HG02938 (cell line): ENCODE measurements at regions not wholly inside any gene's neighbourhood (a gene's known extent, or its start where the extent isn't known, plus 50 kb on each side); places are given as distances from the start of the nearest gene placed in this dataset.

Source experiments
- ATAC-seq: cut with Tn5 transposase; IDR thresholded peaks from one replicate; pipeline ENCODE4 v1.9.1; 2021; ENCODE audit warnings: mild to moderate bottlenecking, moderate library complexity; ENCODE audit not compliant: unreplicated experiment

- ATAC-seq: no peak
Observed at GRCh38 chr6:157755746-157756411, 67.2 kb upstream of the SNX9 start.

- no peak for ATAC-seq
Observed at GRCh38 chr6:157756708-157757429, 66.2 kb upstream of the SNX9 start.

GRCh38 chr6:157757430-157758403 lies 65.3 kb upstream of the SNX9 start:
- ATAC-seq: no peak

GRCh38 chr6:157758516-157759023 lies 64.5 kb upstream of the SNX9 start:
- no peak for ATAC-seq

- ATAC-seq: no peak
Observed at GRCh38 chr6:157759028-157759427, 64.0 kb upstream of the SNX9 start.

DNA sequence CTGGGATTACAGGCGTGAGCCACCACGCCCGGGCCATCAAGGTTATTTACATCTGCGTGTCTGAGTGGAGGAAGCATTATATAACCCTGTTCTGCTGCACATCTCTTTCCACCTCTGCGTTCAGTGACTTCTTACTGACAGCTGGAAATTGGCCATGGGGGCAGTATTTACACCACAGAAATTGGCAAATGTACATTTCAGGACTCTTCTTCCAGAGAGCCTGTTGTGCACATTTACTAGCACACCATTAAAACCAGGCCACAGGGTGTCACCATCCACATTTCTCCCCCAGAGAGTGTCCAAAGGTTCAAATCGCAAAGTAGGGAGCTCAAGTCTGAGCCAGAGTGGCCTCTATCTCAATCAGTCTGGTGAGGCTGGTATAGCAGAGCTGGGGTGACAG lies 62.9 kb upstream of the SNX9 start:
- no peak for ATAC-seq

DNA sequence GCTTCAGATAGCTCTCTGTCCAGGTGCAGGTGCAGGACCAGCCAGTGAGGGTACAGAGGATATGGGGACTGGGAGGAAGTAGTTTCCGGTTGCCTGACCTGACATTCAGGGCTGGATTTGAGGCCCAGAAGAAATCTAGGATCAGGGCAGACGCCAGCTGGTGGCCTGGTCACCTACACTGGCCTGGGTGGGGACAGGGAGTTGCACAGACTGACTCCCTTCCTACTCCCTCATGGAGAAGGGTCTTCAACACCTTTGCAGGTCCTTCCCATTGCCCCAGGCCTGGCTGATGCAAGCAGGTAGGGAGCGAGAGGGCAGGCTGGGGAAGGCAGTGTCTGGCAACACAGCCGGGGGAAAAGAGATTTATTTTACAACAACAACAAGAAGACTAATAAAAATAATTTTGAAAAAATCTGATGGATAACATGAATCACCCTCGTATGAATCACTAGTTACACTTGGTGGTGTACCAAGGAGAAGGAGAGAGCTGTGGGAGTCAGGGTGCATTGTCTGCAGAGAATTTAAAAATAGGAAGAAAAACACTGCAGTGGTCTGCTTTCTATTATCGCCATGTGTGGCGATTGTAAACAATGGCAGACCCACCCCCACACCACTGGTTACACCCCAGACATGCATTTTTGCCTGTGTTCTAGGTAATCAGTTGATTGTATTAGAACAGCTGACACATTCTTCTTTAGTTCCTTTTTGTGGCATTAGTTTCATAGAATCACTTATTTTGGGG lies 62.3 kb upstream of the SNX9 start:
- ATAC-seq: peak; percentile 12

- peak; percentile 43 for ATAC-seq
Observed at GRCh38 chr6:157761331-157761921, 61.6 kb upstream of the SNX9 start.

DNA sequence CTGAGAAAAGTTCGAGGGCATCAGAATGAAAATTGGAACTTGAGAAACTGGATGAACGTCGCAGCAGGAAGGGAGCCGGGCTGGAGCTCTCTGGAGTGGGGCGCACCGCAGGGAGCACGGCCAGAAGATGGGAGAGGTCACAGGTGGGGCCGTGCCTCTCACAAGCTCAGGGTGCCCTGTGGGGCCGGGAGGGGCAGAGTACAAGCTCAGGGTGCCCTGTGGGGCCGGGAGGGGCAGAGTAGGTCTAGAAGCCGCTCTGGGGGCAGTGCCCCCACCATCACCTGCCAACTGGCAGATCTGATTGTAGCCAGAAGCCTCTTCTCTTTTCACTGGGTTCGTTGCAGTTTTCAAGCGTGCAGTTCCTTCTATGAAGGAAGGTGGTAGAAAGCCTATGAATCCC lies 61.1 kb upstream of the SNX9 start:
- ATAC-seq: no peak

DNA sequence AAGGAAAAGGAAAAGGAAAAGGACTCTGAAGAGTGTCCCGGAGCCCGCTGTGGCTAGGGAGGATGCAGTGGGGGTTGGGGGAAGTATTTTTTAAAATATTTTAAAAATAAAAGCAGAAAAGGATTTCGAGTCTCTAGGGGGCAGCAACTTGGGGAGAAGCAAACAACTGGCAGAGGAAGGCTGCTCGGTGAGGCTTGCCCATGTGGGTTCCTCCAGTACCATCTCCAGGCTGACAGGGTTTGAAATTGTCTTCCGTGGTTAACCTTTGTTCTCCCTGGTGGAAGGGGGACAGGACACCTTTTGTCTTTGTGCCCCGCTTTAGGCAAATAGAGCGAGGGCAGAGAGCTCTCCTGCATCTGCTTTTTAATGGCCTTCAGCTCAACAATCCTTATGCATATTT lies 60.4 kb upstream of the SNX9 start:
- ATAC-seq: no peak

- ATAC-seq: no peak
Observed at GRCh38 chr6:157763129-157763903, 59.7 kb upstream of the SNX9 start.

DNA sequence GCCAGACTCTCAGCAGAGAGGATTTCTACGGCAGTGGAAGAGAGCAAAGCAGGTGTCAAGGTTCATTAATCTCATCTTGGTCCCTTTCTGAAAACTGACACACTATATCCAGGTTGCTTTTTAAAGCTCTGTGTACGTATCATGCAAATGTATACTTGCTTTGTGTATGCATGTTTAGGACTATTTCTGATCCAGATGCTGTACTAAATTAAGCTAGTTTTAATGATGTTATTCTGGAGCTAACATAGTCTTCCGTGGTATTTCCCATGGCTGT lies 59.2 kb upstream of the SNX9 start:
- peak; percentile 6 for ATAC-seq

GRCh38 chr6:157764178-157765068 lies 58.6 kb upstream of the SNX9 start:
- ATAC-seq: peak; percentile 53

GRCh38 chr6:157766901-157767774 lies 55.9 kb upstream of the SNX9 start:
- ATAC-seq: no peak

DNA sequence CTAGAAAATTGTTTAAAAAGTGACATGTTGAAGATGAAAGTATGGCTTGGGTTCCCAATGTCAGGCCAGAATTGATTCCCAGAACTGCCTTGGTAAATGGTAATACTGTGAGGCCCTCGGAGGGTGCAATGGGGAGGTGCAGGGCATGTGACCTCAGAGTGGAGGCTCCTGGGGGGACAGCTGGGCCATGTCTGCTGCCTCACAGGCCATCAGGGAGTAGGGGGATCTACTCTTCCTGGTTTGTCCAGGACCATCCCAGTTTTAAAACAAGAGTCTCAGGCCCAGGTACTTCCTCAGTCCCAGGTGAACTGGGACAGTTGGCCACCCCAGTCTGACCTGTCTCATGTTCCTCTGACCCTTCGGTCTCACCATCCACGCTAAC lies 55.3 kb upstream of the SNX9 start:
- no peak for ATAC-seq

- no peak for ATAC-seq
Observed at GRCh38 chr6:157768304-157768703, 54.7 kb upstream of the SNX9 start.

DNA sequence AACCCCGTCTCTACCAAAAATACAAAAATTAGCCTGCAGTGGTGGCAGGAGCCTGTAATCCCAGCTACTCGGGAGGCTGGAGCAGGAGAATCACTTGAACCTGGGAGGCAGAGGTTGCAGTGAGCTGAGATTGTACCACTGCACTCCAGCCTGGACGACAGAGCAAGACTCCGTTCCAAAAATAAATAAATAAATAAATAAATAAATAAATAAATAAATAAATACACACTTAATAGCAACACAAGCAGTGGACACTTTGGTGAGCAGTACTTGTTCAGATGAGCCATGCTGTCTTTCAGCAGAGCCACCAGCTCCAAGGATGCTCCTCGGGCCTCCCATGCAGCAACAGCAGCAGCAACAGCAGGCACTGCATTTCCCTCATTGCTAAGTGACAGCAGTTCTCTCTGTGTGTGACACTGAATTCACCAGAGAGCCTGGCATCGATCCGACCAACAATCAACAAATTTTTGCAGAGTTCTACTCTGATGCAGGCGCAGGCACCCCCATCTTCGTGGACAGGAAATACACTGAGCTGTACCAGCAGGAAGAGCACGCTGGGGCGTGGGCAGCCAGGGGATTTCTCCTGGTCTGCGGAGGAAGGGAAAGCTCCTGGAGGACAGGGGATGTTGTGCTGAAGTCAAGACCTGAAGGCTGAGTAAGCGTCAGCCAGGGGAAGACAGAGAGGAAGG lies 54.0 kb upstream of the SNX9 start:
- no peak for ATAC-seq
